T-cell (primary cell): ENCODE measurements at regions not wholly inside any gene's neighbourhood (a gene's known extent, or its start where the extent isn't known, plus 50 kb on each side); places are given as distances from the start of the nearest gene placed in this dataset.

Experiments
- ATAC-seq, 4 experiments: fragments of 200-7000 bp in 3 of 4; fragments of 150-1000 bp in 1 of 4; cut with Tn5 transposase; replicated peaks in 1 of 4; 1 replicate in 3 of 4; 2 replicates in 1 of 4; pipeline ENCODE4 v1.10.0; 2021; ENCODE audit warnings: moderate library complexity in 3 of 4, mild to moderate bottlenecking in 2 of 4, moderate number of reproducible peaks in 1 of 4
- CTCF ChIA-PET, 2 donors: fragments of 300-600 bp; sonication (Branson Sonifier 250); formaldehyde crosslinking; loops; one replicate each; lab custom pipeline; 2022; ENCODE audit warnings: antibody characterized with exemption in 2 of 2; lab: Charles Lee
- POLR2A ChIA-PET, 2 donors: fragments of 300-600 bp; sonication (Branson Sonifier 250); formaldehyde crosslinking; loops; one replicate each; lab custom pipeline; 2022; ENCODE audit warnings: antibody characterized with exemption in 2 of 2; lab: Charles Lee
- DNase-seq, 35 experiments: peaks; one replicate each; pipeline versions ENCODE4 v3.0.0 to v3.0.0-alpha.2; 2013 to 2023
- H3K27ac ChIP-seq: one replicate; pipeline ENCODE4 v1.5.1; 2013; ENCODE audit warnings: low read length
- H3K27me3 ChIP-seq, 2 experiments: replicated peaks in 1 of 2; 1 replicate in 1 of 2; 2 replicates in 1 of 2; pipeline versions ENCODE4 v1.6.1 to v1.7.0; 2013; ENCODE audit warnings: low read length in 1 of 2, mixed read lengths in 1 of 2; ENCODE audit not compliant: control insufficient read depth in 2 of 2, insufficient read depth in 2 of 2; ENCODE audit errors: extremely low read depth in 1 of 2
- H3K36me3 ChIP-seq, 2 donors: 1 replicate in 1 of 2; 2 replicates in 1 of 2; pipeline versions ENCODE4 v1.6.1 to v1.7.0; 2013; ENCODE audit warnings: low read length in 1 of 2; ENCODE audit not compliant: control insufficient read depth in 2 of 2, insufficient read depth in 1 of 2; ENCODE audit errors: extremely low read depth in 1 of 2
- H3K4me1 ChIP-seq, 2 experiments: 1 replicate in 1 of 2; 2 replicates in 1 of 2; pipeline versions ENCODE4 v1.6.1 to v1.7.0; 2013; ENCODE audit warnings: low read length in 2 of 2, mixed read lengths in 1 of 2; ENCODE audit not compliant: insufficient read depth in 2 of 2, control insufficient read depth in 1 of 2; ENCODE audit errors: extremely low read depth in 1 of 2
- H3K4me3 ChIP-seq, 2 donors: 1 replicate in 1 of 2; 2 replicates in 1 of 2; pipeline versions ENCODE4 v1.5.1 to v1.7.0; 2013; ENCODE audit warnings: mild to moderate bottlenecking in 2 of 2, low read length in 1 of 2, moderate library complexity in 1 of 2; ENCODE audit not compliant: control insufficient read depth in 1 of 2; ENCODE audit errors: extremely low read depth in 1 of 2
- H3K9me3 ChIP-seq: 2 replicates; pipeline ENCODE4 v1.7.0; 2013
- H3K27ac Mint-ChIP-seq, 2 donors: one replicate each; pipeline ENCODE4 v1.8.0; 2020 to 2021; ENCODE audit warnings: mild to moderate bottlenecking in 2 of 2, mixed read lengths in 2 of 2
- H3K27me3 Mint-ChIP-seq, 2 donors: one replicate each; pipeline ENCODE4 v1.8.0; 2021 to 2022; ENCODE audit warnings: mixed read lengths in 2 of 2
- H3K36me3 Mint-ChIP-seq: one replicate; pipeline ENCODE4 v1.8.0; 2021; ENCODE audit warnings: mixed read lengths
- H3K4me1 Mint-ChIP-seq, 3 donors: one replicate each; pipeline ENCODE4 v1.8.0; 2020 to 2022; ENCODE audit warnings: mixed read lengths in 3 of 3, mild to moderate bottlenecking in 1 of 3
- H3K4me3 Mint-ChIP-seq, 3 donors: one replicate each; pipeline ENCODE4 v1.8.0; 2020 to 2022; ENCODE audit warnings: mild to moderate bottlenecking in 3 of 3, mixed read lengths in 3 of 3, moderate library complexity in 3 of 3
- H3K9me3 Mint-ChIP-seq, 3 donors: one replicate each; pipeline ENCODE4 v1.8.0; 2020 to 2022; ENCODE audit warnings: mixed read lengths in 3 of 3
- WGBS: methylation state at CpG from one replicate; pipeline ENCODE4 v1.1.5; 2013; ENCODE audit warnings: missing lambda C conversion rate; ENCODE audit not compliant: insufficient coverage; 5-methylcytosine and 5-hydroxymethylcytosine counted together

GRCh38 chr19:29342721-29343120 lies 129.8 kb upstream of the UQCRFS1 start:
- H3K27me3 ChIP-seq = peaks cover 0 to 8% of the 10 kb centered on the region in 2 experiments
- WGBS = no CpG with 5 or more reads among the region's 1 CpG
- no peak overlapping the region for H3K27ac ChIP-seq
- DNase-seq = no peak
- CTCF ChIA-PET = no interaction called here
- H3K27me3 Mint-ChIP-seq = peaks cover 0 to 12% of the 10 kb centered on the region in 2 donors
- H3K4me1 ChIP-seq = no peaks in the 10 kb centered on the region
- peaks cover 14% of the 10 kb centered on the region for H3K9me3 ChIP-seq
- H3K27ac Mint-ChIP-seq = no peak overlapping the region
- H3K36me3 ChIP-seq = no peaks in the 10 kb centered on the region
- H3K9me3 Mint-ChIP-seq = peaks cover 13 to 59% (median 31%) of the 10 kb centered on the region in 3 donors
- H3K36me3 Mint-ChIP-seq = peaks cover 8% of the 10 kb centered on the region
- H3K4me3 Mint-ChIP-seq = no peak overlapping the region
- POLR2A ChIA-PET = no interaction called here
- no peaks in the 10 kb centered on the region for H3K4me1 Mint-ChIP-seq
- H3K4me3 ChIP-seq = no peak overlapping the region
- ATAC-seq = no peak

- H3K27me3 ChIP-seq = peaks cover 0 to 6% of the 10 kb centered on the region in 2 experiments
- H3K36me3 ChIP-seq = no peaks in the 10 kb centered on the region
- no peaks in the 10 kb centered on the region for H3K36me3 Mint-ChIP-seq
- H3K27ac ChIP-seq = no peak overlapping the region
- POLR2A ChIA-PET = no interaction called here
- peaks cover 36 to 37% of the 10 kb centered on the region in 2 donors for H3K27me3 Mint-ChIP-seq
- no peak overlapping the region for H3K4me3 ChIP-seq
- ATAC-seq (no peak), DNase-seq (no peak)
- H3K4me1 Mint-ChIP-seq = peaks cover 0 to 7% (median 0%) of the 10 kb centered on the region in 3 donors
- H3K4me3 Mint-ChIP-seq = no peak overlapping the region
- no peak overlapping the region for H3K27ac Mint-ChIP-seq
- no peaks in the 10 kb centered on the region for H3K4me1 ChIP-seq
- 81% methylated on average over 7 of the region's 10 CpGs for WGBS
- H3K9me3 Mint-ChIP-seq = peaks cover 0 to 9% (median 4%) of the 10 kb centered on the region in 3 donors
- H3K9me3 ChIP-seq = no peaks in the 10 kb centered on the region
- CTCF ChIA-PET = no interaction called here
Observed at GRCh38 chr19:29364224-29364726, 151.3 kb upstream of the UQCRFS1 start.

DNA sequence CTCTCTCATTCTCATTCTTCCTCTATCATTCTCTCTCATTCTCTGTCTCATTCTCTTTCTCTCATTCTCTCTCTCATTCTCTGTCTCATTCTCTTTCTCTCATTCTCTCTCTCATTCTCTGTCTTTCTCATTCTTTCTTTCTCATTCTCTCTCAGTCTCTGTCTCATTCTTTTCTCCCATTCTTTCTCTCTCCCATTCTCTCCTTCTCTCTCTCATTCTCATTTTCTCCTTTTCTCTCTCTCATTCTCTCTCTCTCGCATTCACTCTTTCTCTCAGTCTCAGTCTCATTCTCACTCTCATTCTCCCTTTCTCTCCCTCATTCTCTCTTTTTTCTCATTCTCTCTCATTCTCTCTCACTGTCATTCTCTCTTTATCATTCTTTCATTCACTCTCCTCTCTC lies 152.0 kb upstream of the UQCRFS1 start:
- 75% methylated on average over 1 of the region's 1 CpG for WGBS
- Mint-ChIP-seq H3K4me3 (no peak overlapping the region), H3K27me3 (peaks cover 36 to 37% of the 10 kb centered on the region in 2 donors), H3K36me3 (no peaks in the 10 kb centered on the region), H3K9me3 (peaks cover 0 to 9% (median 4%) of the 10 kb centered on the region in 3 donors), H3K27ac (no peak overlapping the region), H3K4me1 (peaks cover 0 to 7% (median 0%) of the 10 kb centered on the region in 3 donors)
- Histone ChIP-seq H3K9me3 (no peaks in the 10 kb centered on the region), H3K27me3 (peaks cover 0 to 6% of the 10 kb centered on the region in 2 experiments), H3K27ac (no peak overlapping the region), H3K36me3 (no peaks in the 10 kb centered on the region), H3K4me1 (no peaks in the 10 kb centered on the region), H3K4me3 (no peak overlapping the region)
- ATAC-seq = no peak
- ChIA-PET POLR2A (no interaction called here), CTCF (no interaction called here)
- DNase-seq = no peak

- Histone ChIP-seq H3K4me1 (no peaks in the 10 kb centered on the region), H3K9me3 (no peaks in the 10 kb centered on the region), H3K4me3 (no peak overlapping the region), H3K27me3 (peaks cover 0 to 8% of the 10 kb centered on the region in 2 experiments), H3K27ac (no peak overlapping the region), H3K36me3 (no peaks in the 10 kb centered on the region)
- Mint-ChIP-seq H3K4me1 (peaks cover 0 to 7% (median 0%) of the 10 kb centered on the region in 3 donors), H3K36me3 (no peaks in the 10 kb centered on the region), H3K27ac (no peak overlapping the region), H3K9me3 (peaks cover 0 to 5% (median 4%) of the 10 kb centered on the region in 3 donors), H3K4me3 (no peak overlapping the region), H3K27me3 (peaks cover 32 to 34% of the 10 kb centered on the region in 2 donors)
- DNase-seq (no peak), ATAC-seq (no peak)
- CTCF ChIA-PET = no interaction called here
- POLR2A ChIA-PET = no interaction called here
Observed at GRCh38 chr19:29365836-29366417, 153.0 kb upstream of the UQCRFS1 start.

DNA sequence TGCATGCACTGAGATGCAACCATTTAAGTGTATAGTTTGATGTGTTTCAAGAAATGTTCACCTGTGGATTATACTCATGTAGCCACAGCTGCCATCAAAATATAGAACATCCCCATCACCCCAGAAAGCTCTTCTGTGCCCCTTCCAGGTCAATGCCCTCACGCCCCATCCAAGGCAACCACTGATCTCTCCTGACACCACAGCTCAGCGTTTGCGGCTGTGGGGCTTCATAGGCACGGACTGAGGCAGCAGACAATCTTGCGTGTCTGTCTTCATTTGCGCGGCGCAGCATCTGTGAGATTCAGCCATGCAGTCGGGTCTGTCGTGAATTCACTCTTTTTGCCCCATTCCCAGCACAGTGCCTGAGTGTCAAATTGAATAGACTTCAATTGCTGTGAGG lies 153.8 kb upstream of the UQCRFS1 start:
- H3K27ac Mint-ChIP-seq = no peak overlapping the region
- H3K4me3 ChIP-seq = no peak overlapping the region
- H3K4me1 ChIP-seq = no peaks in the 10 kb centered on the region
- ChIA-PET CTCF (no interaction called here), POLR2A (no interaction called here)
- 86% methylated on average over 4 of the region's 10 CpGs for WGBS
- peaks cover 0 to 12% of the 10 kb centered on the region in 2 experiments for H3K27me3 ChIP-seq
- ATAC-seq = no peak
- no peak overlapping the region for H3K4me3 Mint-ChIP-seq
- H3K4me1 Mint-ChIP-seq = peaks cover 0 to 7% (median 0%) of the 10 kb centered on the region in 3 donors
- no peaks in the 10 kb centered on the region for H3K36me3 ChIP-seq
- H3K27ac ChIP-seq = no peak overlapping the region
- H3K9me3 ChIP-seq = no peaks in the 10 kb centered on the region
- peaks cover 32 to 34% of the 10 kb centered on the region in 2 donors for H3K27me3 Mint-ChIP-seq
- H3K36me3 Mint-ChIP-seq = no peaks in the 10 kb centered on the region
- DNase-seq = no peak
- peaks cover 0 to 5% (median 4%) of the 10 kb centered on the region in 3 donors for H3K9me3 Mint-ChIP-seq

GRCh38 chr19:29367791-29368222 lies 154.9 kb upstream of the UQCRFS1 start:
- H3K27me3 Mint-ChIP-seq = peaks cover 32 to 36% of the 10 kb centered on the region in 2 donors
- no peak overlapping the region for H3K4me3 ChIP-seq
- H3K27me3 ChIP-seq = peaks cover 0 to 21% of the 10 kb centered on the region in 2 experiments
- no peak overlapping the region for H3K4me3 Mint-ChIP-seq
- H3K36me3 Mint-ChIP-seq = no peaks in the 10 kb centered on the region
- no peak overlapping the region for H3K27ac Mint-ChIP-seq
- peaks cover 0 to 4% (median 0%) of the 10 kb centered on the region in 3 donors for H3K9me3 Mint-ChIP-seq
- DNase-seq = no peak
- POLR2A ChIA-PET = no interaction called here
- peaks cover 0 to 7% (median 0%) of the 10 kb centered on the region in 3 donors for H3K4me1 Mint-ChIP-seq
- H3K27ac ChIP-seq = no peak overlapping the region
- H3K36me3 ChIP-seq = no peaks in the 10 kb centered on the region
- 23% methylated on average over 4 of the region's 7 CpGs for WGBS
- no peaks in the 10 kb centered on the region for H3K9me3 ChIP-seq
- CTCF ChIA-PET = no interaction called here
- H3K4me1 ChIP-seq = no peaks in the 10 kb centered on the region
- ATAC-seq = no peak
